Common myeloid progenitor, CD34-positive (primary cell): ENCODE measurements at regions not wholly inside any gene's neighbourhood (a gene's known extent, or its start where the extent isn't known, plus 50 kb on each side); places are given as distances from the start of the nearest gene placed in this dataset.

ENCODE experiments used
- CTCF ChIA-PET: fragments of 350-600 bp; sonication (Branson Sonifier 250); formaldehyde crosslinking; loops from one replicate; lab custom pipeline; 2021; ENCODE audit warnings: antibody characterized with exemption; lab: Charles Lee
- POLR2A ChIA-PET: fragments of 350-600 bp; sonication (Branson Sonifier 250); formaldehyde crosslinking; loops from one replicate; lab custom pipeline; 2021; ENCODE audit warnings: antibody characterized with exemption; lab: Charles Lee
- DNase-seq, 3 donors: peaks; one replicate each; pipeline versions ENCODE4 v3.0.0 to v3.0.0-alpha.2; 2013
- H3K27ac ChIP-seq, 2 experiments: 1 replicate in 1 of 2; 2 replicates in 1 of 2; pipeline ENCODE4 v1.7.0; 2013; ENCODE audit warnings: inconsistent platforms in 2 of 2, low read length in 2 of 2, mild to moderate bottlenecking in 2 of 2, low read depth in 1 of 2, moderate library complexity in 1 of 2; ENCODE audit not compliant: severe bottlenecking in 2 of 2, insufficient read depth in 1 of 2, poor library complexity in 1 of 2
- H3K27me3 ChIP-seq, 5 experiments: replicated peaks in 2 of 5; 1 replicate in 3 of 5; 2 replicates in 2 of 5; pipeline versions ENCODE4 v1.6.1 to v1.7.0; 2013; ENCODE audit warnings: low read length in 4 of 5, mild to moderate bottlenecking in 2 of 5, moderate library complexity in 2 of 5, inconsistent platforms in 1 of 5; ENCODE audit not compliant: insufficient read depth in 5 of 5, control insufficient read depth in 4 of 5
- H3K36me3 ChIP-seq, 4 experiments: 1 replicate in 2 of 4; 2 replicates in 2 of 4; pipeline versions ENCODE4 v1.6.1 to v1.7.0; 2013; ENCODE audit warnings: low read length in 3 of 4, control low read depth in 1 of 4, mild to moderate bottlenecking in 1 of 4; ENCODE audit not compliant: control insufficient read depth in 4 of 4, insufficient read depth in 4 of 4
- H3K4me1 ChIP-seq, 4 experiments: 1 replicate in 3 of 4; 2 replicates in 1 of 4; pipeline versions ENCODE4 v1.6.1 to v1.7.1; 2013; ENCODE audit warnings: low read length in 3 of 4, mild to moderate bottlenecking in 3 of 4, control low read depth in 1 of 4, inconsistent platforms in 1 of 4, moderate library complexity in 1 of 4; ENCODE audit not compliant: control insufficient read depth in 4 of 4, insufficient read depth in 4 of 4; ENCODE audit errors: control extremely low read depth in 1 of 4
- H3K4me3 ChIP-seq, 7 experiments: 1 replicate in 4 of 7; 2 replicates in 3 of 7; pipeline versions ENCODE4 v1.5.1 to v1.7.0; 2013; ENCODE audit warnings: mild to moderate bottlenecking in 7 of 7, low read length in 6 of 7, moderate library complexity in 6 of 7, inconsistent platforms in 2 of 7, low read depth in 2 of 7, control low read depth in 1 of 7; ENCODE audit not compliant: insufficient read depth in 4 of 7, control insufficient read depth in 1 of 7; ENCODE audit errors: extremely low read depth in 1 of 7
- H3K9me3 ChIP-seq, 5 experiments: 1 replicate in 4 of 5; 2 replicates in 1 of 5; pipeline versions ENCODE4 v1.6.1 to v1.7.1; 2013; ENCODE audit warnings: low read length in 4 of 5, mild to moderate bottlenecking in 2 of 5, inconsistent platforms in 1 of 5, low read depth in 1 of 5, moderate library complexity in 1 of 5; ENCODE audit not compliant: control insufficient read depth in 4 of 5, insufficient read depth in 2 of 5; ENCODE audit errors: control extremely low read depth in 1 of 5
- WGBS: methylation state at CpG from one replicate; pipeline ENCODE4 v1.1.5; 2013; ENCODE audit not compliant: insufficient coverage; 5-methylcytosine and 5-hydroxymethylcytosine counted together

DNA sequence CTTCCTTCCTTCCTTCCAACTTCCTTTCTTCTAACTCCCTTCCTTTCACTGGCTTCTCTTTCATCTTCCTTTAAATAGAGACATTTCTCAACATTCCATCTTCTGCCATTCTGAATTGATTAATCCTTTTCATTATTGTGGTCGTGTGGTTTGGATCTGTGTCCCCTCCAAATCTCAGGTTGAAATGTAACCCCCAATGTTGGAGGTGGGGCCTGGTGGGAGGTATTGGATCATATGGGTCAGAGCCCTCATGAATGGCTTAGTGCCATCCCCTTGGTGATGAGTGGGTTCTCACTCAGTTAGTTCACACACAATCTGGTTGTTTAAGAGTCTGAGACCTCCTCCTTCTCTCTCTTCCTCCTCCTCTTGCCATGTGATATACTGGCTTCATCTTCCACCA, 130.9 kb upstream of the SV2C start:
- ChIA-PET CTCF (no interaction called here), POLR2A (no interaction called here)
- no peaks in the 10 kb centered on the region for H3K36me3 ChIP-seq
- no peak for DNase-seq
- WGBS: 100% methylated on average over 1 of the region's 1 CpG
- H3K9me3 ChIP-seq: peaks cover 0 to 4% (median 0%) of the 10 kb centered on the region in 5 experiments
- no peak overlapping the region for H3K4me3 ChIP-seq
- no peak overlapping the region for H3K27ac ChIP-seq
- no peaks in the 10 kb centered on the region for H3K27me3 ChIP-seq
- no peaks in the 10 kb centered on the region for H3K4me1 ChIP-seq

DNA sequence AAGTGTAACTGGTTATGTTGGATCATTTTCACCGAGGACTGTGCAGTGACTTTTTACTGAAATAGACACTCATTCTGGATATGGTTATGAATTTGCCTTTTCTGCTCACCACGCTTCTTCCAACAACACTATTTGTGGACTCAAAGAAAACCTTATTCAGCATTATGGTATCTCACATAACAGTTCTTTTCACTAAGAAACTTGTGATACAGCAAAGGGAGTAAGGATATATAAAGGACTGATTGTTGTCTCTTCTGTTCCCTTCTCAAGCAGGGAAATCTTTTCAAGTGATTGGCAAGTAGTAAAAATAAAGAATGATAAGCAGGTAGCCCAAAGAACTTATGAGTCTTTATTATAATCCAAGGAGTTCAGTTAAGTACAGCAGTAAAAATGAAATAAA, 131.5 kb upstream of the SV2C start:
- Histone ChIP-seq H3K36me3 (no peaks in the 10 kb centered on the region), H3K9me3 (peaks cover 0 to 4% (median 0%) of the 10 kb centered on the region in 5 experiments), H3K4me3 (no peak overlapping the region), H3K27me3 (no peaks in the 10 kb centered on the region), H3K27ac (no peak overlapping the region), H3K4me1 (no peaks in the 10 kb centered on the region)
- ChIA-PET CTCF (no interaction called here), POLR2A (no interaction called here)
- no peak for DNase-seq
- WGBS: 100% methylated on average over 1 of the region's 2 CpGs

DNA sequence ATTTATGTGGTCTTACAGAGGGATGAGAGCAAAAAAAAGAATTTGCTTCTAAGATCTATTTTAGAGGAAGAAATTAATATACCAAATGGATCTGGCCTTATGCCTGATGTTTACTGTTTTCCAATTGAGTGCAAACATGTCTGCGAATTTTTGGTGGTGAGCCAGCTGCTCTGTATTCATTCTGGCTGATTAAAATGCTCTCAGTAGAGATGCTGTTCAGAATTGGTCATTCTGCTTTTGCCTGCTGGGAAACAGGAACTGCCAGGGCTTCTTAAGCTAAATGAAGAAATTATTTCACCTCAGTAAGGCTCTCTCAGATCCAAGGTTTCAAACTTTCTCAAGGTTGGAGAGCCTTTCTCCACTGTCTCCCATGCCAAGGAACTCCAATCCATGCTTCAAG, 132.0 kb upstream of the SV2C start:
- no peaks in the 10 kb centered on the region for H3K27me3 ChIP-seq
- no peaks in the 10 kb centered on the region for H3K36me3 ChIP-seq
- WGBS: 100% methylated on average over 1 of the region's 1 CpG
- CTCF ChIA-PET: no interaction called here
- no peak for DNase-seq
- no peak overlapping the region for H3K27ac ChIP-seq
- no peaks in the 10 kb centered on the region for H3K4me1 ChIP-seq
- no peak overlapping the region for H3K4me3 ChIP-seq
- POLR2A ChIA-PET: no interaction called here
- H3K9me3 ChIP-seq: peaks cover 0 to 4% (median 0%) of the 10 kb centered on the region in 5 experiments

GRCh38 chr5:75948438-75948837, 134.7 kb upstream of the SV2C start:
- WGBS: 50% methylated on average over 3 of the region's 3 CpGs
- POLR2A ChIA-PET: no interaction called here
- Histone ChIP-seq H3K4me1 (no peaks in the 10 kb centered on the region), H3K36me3 (no peaks in the 10 kb centered on the region), H3K9me3 (peaks cover 0 to 6% (median 0%) of the 10 kb centered on the region in 5 experiments), H3K27me3 (no peaks in the 10 kb centered on the region), H3K4me3 (no peak overlapping the region), H3K27ac (no peak overlapping the region)
- no peak for DNase-seq
- CTCF ChIA-PET: no interaction called here

DNA sequence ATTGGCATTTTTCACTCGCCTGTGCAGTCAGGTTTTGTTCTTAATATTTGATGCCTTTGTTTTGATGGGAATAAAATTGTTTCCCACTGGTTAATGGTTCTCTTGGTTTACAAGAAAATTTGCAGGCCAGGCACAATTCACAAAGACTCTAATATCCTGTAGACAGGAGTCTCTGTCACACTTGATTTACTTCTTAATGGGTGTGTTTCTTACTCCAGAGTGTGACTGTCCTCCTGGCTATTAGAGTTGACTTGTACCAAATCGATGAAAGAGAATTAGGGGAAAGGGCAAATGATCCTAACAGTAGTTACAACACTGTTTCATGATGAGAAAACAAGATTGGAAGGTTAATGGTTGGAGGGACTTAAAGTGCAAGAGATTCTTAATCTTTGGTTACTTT, 142.8 kb upstream of the SV2C start:
- no peaks in the 10 kb centered on the region for H3K27me3 ChIP-seq
- no peak overlapping the region for H3K27ac ChIP-seq
- DNase-seq: no peak
- H3K36me3 ChIP-seq: no peaks in the 10 kb centered on the region
- 100% methylated on average over 1 of the region's 2 CpGs for WGBS
- ChIA-PET POLR2A (no interaction called here), CTCF (no interaction called here)
- H3K4me1 ChIP-seq: no peaks in the 10 kb centered on the region
- no peak overlapping the region for H3K4me3 ChIP-seq
- H3K9me3 ChIP-seq: peaks cover 0 to 1% (median 0%) of the 10 kb centered on the region in 5 experiments

DNA sequence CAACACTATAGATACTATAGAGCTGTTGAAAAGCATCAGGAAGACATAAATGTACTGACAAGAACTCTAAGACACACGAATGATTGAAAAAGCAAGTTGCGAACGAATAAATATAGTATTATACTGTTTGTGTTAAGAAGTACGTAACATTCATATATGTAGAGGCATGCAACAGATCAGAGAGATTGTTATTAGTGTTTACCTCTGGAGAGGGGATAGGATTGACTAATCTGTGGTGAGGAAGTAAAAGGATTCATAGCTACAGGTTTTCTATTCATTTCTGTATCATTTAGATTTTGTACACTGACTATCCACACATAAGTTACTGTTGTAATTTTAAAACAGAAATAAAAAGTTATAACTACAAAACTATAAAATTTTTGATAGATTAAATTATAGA, 147.6 kb upstream of the SV2C start:
- Histone ChIP-seq H3K27me3 (no peaks in the 10 kb centered on the region), H3K27ac (no peak overlapping the region), H3K4me3 (no peak overlapping the region), H3K4me1 (peaks cover 0 to 4% (median 0%) of the 10 kb centered on the region in 4 experiments), H3K9me3 (no peaks in the 10 kb centered on the region), H3K36me3 (no peaks in the 10 kb centered on the region)
- ChIA-PET POLR2A (no interaction called here), CTCF (no interaction called here)
- DNase-seq: no peak
- WGBS: 75% methylated on average over 4 of the region's 4 CpGs

DNA sequence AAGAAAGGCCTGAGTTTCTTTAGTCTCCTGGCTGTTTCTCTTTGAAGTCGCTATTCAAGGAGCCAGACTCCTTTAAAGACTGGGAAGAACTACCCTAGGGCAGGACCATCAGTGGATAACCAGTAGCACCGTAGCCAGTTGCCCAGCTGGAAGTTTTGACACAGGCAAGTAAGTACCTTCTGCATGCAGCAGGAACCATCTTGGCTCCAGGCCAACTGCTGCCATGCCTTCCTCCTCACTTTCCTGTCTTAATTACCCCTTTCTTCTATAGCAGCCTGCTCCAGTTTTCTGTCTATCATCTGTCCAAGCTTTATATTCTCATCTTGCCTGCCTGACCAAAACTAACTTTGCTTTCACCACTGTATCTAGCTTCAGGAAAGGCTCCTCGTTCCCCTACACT, 149.7 kb upstream of the SV2C start:
- WGBS: 41% methylated on average over 3 of the region's 3 CpGs
- CTCF ChIA-PET: no interaction called here
- Histone ChIP-seq H3K4me1 (peaks cover 0 to 4% (median 0%) of the 10 kb centered on the region in 4 experiments), H3K9me3 (no peaks in the 10 kb centered on the region), H3K36me3 (no peaks in the 10 kb centered on the region), H3K27ac (no peak overlapping the region), H3K4me3 (no peak overlapping the region), H3K27me3 (no peaks in the 10 kb centered on the region)
- POLR2A ChIA-PET: no interaction called here
- DNase-seq: peak in 2 of 3 donors; percentile 17 to 28
